ENCODE measurements at regions not wholly inside any gene's neighbourhood (a gene's known extent, or its start where the extent isn't known, plus 50 kb on each side); places are given as distances from the start of the nearest gene placed in this dataset.

DNA sequence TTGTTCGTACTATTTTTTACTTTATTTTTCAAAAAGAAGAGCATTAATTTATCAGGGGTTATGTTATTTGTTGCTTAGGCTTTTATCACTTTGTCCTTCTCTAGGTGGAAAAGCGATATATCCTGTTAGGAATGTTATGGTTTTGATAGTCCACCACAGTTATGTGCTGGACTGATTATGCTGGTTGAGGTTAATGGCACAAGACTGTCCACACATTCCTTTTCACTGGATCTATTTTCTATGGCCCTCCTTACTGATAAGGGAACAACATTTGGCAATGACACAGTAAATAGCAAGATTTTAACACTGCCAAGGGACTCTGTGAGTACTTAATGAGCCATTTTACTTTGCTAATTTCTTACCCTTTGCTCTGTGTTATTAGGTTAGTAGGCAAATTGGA, 1212.3 kb downstream of the NXPH1 start:
- Histone ChIP-seq H3K4me3 (no peak overlapping the region), H3K27me3 (no peaks in the 10 kb centered on the region), H3K9me3 (no peaks in the 10 kb centered on the region), H3K4me1 (no peaks in the 10 kb centered on the region), H3K36me3 (replicated peaks in 1 of 2; ENCODE audit: insufficient read depth in 1 of 2, low read depth in 2 of 2) (no peaks in the 10 kb centered on the region), H3K27ac (no peak overlapping the region)
- ATAC-seq: no peak
- TF ChIP-seq, protein P1, sequence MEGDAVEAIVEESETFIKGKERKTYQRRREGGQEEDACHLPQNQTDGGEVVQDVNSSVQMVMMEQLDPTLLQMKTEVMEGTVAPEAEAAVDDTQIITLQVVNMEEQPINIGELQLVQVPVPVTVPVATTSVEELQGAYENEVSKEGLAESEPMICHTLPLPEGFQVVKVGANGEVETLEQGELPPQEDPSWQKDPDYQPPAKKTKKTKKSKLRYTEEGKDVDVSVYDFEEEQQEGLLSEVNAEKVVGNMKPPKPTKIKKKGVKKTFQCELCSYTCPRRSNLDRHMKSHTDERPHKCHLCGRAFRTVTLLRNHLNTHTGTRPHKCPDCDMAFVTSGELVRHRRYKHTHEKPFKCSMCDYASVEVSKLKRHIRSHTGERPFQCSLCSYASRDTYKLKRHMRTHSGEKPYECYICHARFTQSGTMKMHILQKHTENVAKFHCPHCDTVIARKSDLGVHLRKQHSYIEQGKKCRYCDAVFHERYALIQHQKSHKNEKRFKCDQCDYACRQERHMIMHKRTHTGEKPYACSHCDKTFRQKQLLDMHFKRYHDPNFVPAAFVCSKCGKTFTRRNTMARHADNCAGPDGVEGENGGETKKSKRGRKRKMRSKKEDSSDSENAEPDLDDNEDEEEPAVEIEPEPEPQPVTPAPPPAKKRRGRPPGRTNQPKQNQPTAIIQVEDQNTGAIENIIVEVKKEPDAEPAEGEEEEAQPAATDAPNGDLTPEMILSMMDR (IDR thresholded peaks at IDR 0.05): no peak
- TF ChIP-seq POLR2A (IDR thresholded peaks at IDR 0.05): no peak
- 65 to 69% methylated on average over 2 of the region's 2 CpGs for WGBS, 2 donors
- DNase-seq: no peak
- intact Hi-C loops (cut with DNase I): no loop called here

DNA sequence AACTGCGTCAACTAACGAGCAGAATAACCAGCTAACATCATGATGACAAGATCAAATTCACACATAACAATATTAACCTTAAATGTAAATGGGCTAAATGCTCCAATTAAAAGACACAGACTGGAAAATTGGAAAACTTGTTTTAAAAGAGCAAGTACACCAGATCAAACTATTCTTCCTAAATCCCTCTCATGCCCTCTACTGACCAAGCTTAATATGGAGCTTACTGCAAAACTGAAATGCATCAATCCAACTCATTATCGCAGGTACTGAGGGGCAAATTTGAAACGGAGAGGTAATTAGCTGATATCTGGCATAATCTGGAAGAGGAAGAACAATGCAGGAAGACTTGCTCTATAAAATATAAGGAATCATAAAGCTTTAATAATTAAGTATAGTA, 1223.8 kb downstream of the NXPH1 start:
- H3K36me3 ChIP-seq (replicated peaks in 1 of 2; ENCODE audit: insufficient read depth in 1 of 2, low read depth in 2 of 2): no peaks in the 10 kb centered on the region
- no peaks in the 10 kb centered on the region for H3K4me1 ChIP-seq
- no peak for DNase-seq
- TF ChIP-seq POLR2A (IDR thresholded peaks at IDR 0.05): no peak
- TF ChIP-seq, protein P1 (IDR thresholded peaks at IDR 0.05): no peak
- ATAC-seq: no peak
- WGBS, 2 donors: 71 to 72% methylated on average over 4 of the region's 4 CpGs
- no peaks in the 10 kb centered on the region for H3K27me3 ChIP-seq
- H3K27ac ChIP-seq: no peak overlapping the region
- no peaks in the 10 kb centered on the region for H3K9me3 ChIP-seq
- intact Hi-C loops (cut with DNase I): no loop called here
- no peak overlapping the region for H3K4me3 ChIP-seq

DNA sequence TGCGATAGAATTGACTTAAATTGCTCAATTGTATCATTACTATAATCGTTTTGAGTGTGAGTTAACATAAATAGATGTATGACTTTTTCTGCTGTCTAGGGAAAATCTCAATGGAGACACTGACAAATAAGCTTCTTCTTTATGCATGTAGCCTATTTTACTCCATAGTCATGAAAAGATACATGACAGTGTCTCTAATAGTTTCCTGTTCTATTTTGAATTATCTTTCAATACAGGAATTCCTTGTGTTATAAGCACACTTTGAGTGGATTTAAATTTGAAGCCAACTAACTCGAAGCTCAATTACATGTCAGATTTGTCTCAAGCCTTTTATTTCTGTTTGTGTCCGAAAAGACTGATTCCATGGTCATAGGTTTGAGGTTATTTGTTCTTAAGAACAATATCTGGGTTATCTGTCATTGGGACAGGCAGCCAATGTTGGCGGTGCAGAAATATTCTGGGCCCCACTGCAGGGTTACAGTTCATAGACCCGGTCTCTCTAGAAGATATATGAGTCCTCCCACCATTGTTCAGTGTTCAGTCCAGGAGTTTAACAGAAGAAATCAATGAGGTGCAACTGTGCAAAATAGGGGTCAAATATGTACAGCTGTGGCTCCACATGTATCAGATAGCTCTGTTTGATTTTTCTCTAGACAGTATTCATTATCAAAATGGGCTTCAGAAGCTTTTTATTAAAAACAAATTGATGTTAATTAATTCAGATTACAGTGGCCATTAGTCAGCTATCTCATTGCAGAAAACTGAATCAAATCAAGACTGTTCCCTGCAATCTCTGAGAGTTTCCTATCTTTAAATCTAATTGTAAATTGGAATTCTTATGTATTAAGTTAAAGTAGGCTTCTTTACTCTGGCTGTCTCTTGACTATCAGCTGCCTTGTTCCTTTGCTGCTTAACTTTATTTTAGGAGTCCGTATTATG, 1238.8 kb downstream of the NXPH1 start:
- Histone ChIP-seq H3K4me3 (no peak overlapping the region), H3K27ac (no peak overlapping the region), H3K36me3 (replicated peaks in 1 of 2; ENCODE audit: insufficient read depth in 1 of 2, low read depth in 2 of 2) (no peaks in the 10 kb centered on the region), H3K9me3 (no peaks in the 10 kb centered on the region), H3K4me1 (no peaks in the 10 kb centered on the region), H3K27me3 (no peaks in the 10 kb centered on the region)
- no peak for ATAC-seq
- no peak for DNase-seq
- 31 to 41% methylated on average over 7 of the region's 7 CpGs for WGBS, 2 donors
- intact Hi-C loops (cut with DNase I): no loop called here
- TF ChIP-seq POLR2A (IDR thresholded peaks at IDR 0.05): no peak
- TF ChIP-seq, protein P1 (IDR thresholded peaks at IDR 0.05): no peak

DNA sequence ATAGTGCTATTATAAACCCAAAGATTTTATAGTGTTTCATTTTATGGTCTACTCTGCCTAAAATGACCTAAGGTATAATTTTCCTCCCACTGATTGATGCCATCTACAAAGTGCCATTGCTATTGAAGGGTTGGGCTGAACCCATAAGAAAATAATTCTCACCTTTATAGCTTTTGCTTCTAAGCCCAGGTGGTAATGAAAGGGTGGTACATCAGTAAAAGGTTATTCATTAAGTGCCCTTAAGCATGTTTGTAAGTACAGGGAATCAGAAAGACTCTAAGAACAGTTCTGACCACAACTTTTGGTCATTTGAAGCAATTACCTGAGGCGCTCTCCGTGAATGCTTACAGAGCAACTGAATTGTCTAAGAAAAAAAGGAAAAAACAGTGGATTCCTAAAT, 1247.3 kb downstream of the NXPH1 start:
- no peaks in the 10 kb centered on the region for H3K9me3 ChIP-seq
- H3K4me1 ChIP-seq: no peaks in the 10 kb centered on the region
- intact Hi-C loops (cut with DNase I): no loop called here
- no peak overlapping the region for H3K27ac ChIP-seq
- DNase-seq (no peak), ATAC-seq (no peak)
- no peak overlapping the region for H3K4me3 ChIP-seq
- TF ChIP-seq, protein P1 (IDR thresholded peaks at IDR 0.05): no peak
- TF ChIP-seq POLR2A (IDR thresholded peaks at IDR 0.05): no peak
- no peaks in the 10 kb centered on the region for H3K36me3 ChIP-seq (replicated peaks in 1 of 2; ENCODE audit: insufficient read depth in 1 of 2, low read depth in 2 of 2)
- H3K27me3 ChIP-seq: no peaks in the 10 kb centered on the region
- 82 to 86% methylated on average over 2 of the region's 2 CpGs for WGBS, 2 donors

DNA sequence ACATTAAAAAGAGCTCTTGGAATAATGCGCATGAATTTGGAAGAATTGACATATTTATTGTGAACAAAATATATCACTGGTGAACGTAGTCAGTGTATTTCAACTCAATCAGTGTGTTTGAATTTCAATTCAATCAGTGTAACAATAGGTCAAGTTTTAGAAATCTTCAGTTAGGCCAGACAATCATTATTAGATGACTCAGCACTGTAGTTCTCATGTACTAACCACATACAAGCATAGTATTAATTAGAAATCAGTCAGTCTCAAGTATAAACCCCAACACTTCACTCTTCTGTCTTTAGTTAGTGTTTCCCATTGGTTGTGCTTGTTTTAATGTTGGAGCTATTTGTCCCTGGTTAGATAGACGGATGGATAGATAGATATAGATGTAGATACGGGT, 1247.9 kb downstream of the NXPH1 start:
- no peak for ATAC-seq
- TF ChIP-seq, protein P1 (IDR thresholded peaks at IDR 0.05): no peak
- intact Hi-C loops (cut with DNase I): no loop called here
- WGBS, 2 donors: 53 to 61% methylated on average over 4 of the region's 4 CpGs
- H3K4me3 ChIP-seq: no peak overlapping the region
- H3K36me3 ChIP-seq (replicated peaks in 1 of 2; ENCODE audit: insufficient read depth in 1 of 2, low read depth in 2 of 2): no peaks in the 10 kb centered on the region
- no peaks in the 10 kb centered on the region for H3K4me1 ChIP-seq
- H3K9me3 ChIP-seq: no peaks in the 10 kb centered on the region
- no peak overlapping the region for H3K27ac ChIP-seq
- no peak for DNase-seq
- H3K27me3 ChIP-seq: no peaks in the 10 kb centered on the region
